Activated B cell treated with CpG ODN at 0.5 μM for 24 hours (primary cell): ENCODE measurements at regions not wholly inside any gene's neighbourhood (a gene's known extent, or its start where the extent isn't known, plus 50 kb on each side); places are given as distances from the start of the nearest gene placed in this dataset.

Experiments
- ATAC-seq: fragments of 200-7000 bp; cut with Tn5 transposase; one replicate; pipeline ENCODE4 v1.10.0; 2021; ENCODE audit warnings: low read depth, mild to moderate bottlenecking, moderate library complexity
- CTCF ChIA-PET: fragments of 350-600 bp; sonication (Branson Sonifier 250); formaldehyde crosslinking; loops from one replicate; lab custom pipeline; 2021; ENCODE audit warnings: antibody characterized with exemption; lab: Charles Lee
- POLR2A ChIA-PET: fragments of 350-600 bp; sonication (Branson Sonifier 250); formaldehyde crosslinking; loops from one replicate; lab custom pipeline; 2021; ENCODE audit warnings: antibody characterized with exemption; lab: Charles Lee
- DNase-seq: peaks from one replicate; pipeline ENCODE4 v3.0.0; 2022
- H3K27ac Mint-ChIP-seq: one replicate; pipeline ENCODE4 v1.8.0; 2020; ENCODE audit warnings: mixed read lengths
- H3K27me3 Mint-ChIP-seq: one replicate; pipeline ENCODE4 v1.8.0; 2021; ENCODE audit warnings: mixed read lengths
- H3K36me3 Mint-ChIP-seq: one replicate; pipeline ENCODE4 v1.8.0; 2021; ENCODE audit warnings: low read depth, mixed read lengths
- H3K4me1 Mint-ChIP-seq: one replicate; pipeline ENCODE4 v1.8.0; 2021; ENCODE audit warnings: mixed read lengths
- H3K4me3 Mint-ChIP-seq: one replicate; pipeline ENCODE4 v1.8.0; 2020; ENCODE audit warnings: mild to moderate bottlenecking, mixed read lengths
- H3K9me3 Mint-ChIP-seq: one replicate; pipeline ENCODE4 v1.8.0; 2020; ENCODE audit warnings: mixed read lengths
- CTCF ChIP-seq: fragments of 200-600 bp; IDR thresholded peaks from one replicate; pipeline ENCODE4 v1.8.0; 2022; ENCODE audit warnings: antibody characterized with exemption, mild to moderate bottlenecking
- intact Hi-C: fragments of 100-400 bp; cut with micrococcal nuclease; formaldehyde crosslinking; loops from one replicate; pipeline ENCODE4 v1.15.1; 2024

- CTCF ChIA-PET = interaction anchor here (1.3 to 2.3 kb wide), 3 partner anchors 106 to 1022 kb away, joined by 3 to 38 read pairs (median 4); no protein-coding TSS in a partner anchor
- intact Hi-C loops = loop anchor here (1.0 kb wide), 3 partner anchors 108 to 1021 kb away; no protein-coding TSS in a partner anchor
- no peak overlapping the region for H3K27ac Mint-ChIP-seq
Observed at GRCh38 chr2:529424-529823, 147.8 kb downstream of the TMEM18 start.

GRCh38 chr2:527581-527980, 149.6 kb downstream of the TMEM18 start:
- CTCF ChIA-PET = no interaction called here
- no peaks in the 10 kb centered on the region for H3K36me3 Mint-ChIP-seq

More at GRCh38 chr2:529424-529823, 147.8 kb downstream of the TMEM18 start:
- ATAC-seq = peak; percentile 56
- H3K9me3 Mint-ChIP-seq = peaks cover 2% of the 10 kb centered on the region
- H3K27me3 Mint-ChIP-seq = no peaks in the 10 kb centered on the region
- H3K36me3 Mint-ChIP-seq = no peaks in the 10 kb centered on the region
- no peak for DNase-seq
- H3K4me1 Mint-ChIP-seq = peaks cover 2% of the 10 kb centered on the region
- H3K4me3 Mint-ChIP-seq = no peak overlapping the region
- TF ChIP-seq CTCF = peak; percentile 56
- POLR2A ChIA-PET = no interaction called here

DNA sequence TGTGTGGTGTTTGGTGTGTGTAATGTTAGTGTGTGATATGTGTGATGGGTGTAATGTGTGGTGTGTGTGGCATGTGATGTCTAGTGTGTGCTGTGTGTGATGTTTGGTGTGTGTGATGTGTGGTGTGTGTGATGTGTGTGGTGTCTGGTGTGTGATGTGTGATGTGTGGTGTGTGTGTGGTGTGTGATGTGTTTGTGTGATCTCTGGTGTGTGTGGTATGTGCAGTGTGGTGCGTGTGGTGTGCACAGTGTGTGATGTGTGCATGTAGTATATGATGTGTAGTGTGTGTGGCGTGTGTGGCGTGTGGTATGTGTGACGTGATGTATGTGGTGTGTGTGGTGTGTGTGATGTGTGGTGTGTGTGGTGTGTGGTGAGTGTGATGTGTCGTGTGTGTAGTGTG, 150.3 kb downstream of the TMEM18 start:
- ATAC-seq = no peak
- no peak for DNase-seq
- H3K36me3 Mint-ChIP-seq = no peaks in the 10 kb centered on the region
- no peak overlapping the region for H3K27ac Mint-ChIP-seq
- POLR2A ChIA-PET = no interaction called here
- no peak for TF ChIP-seq CTCF
- H3K4me1 Mint-ChIP-seq = peaks cover 2% of the 10 kb centered on the region
- CTCF ChIA-PET = no interaction called here
- H3K27me3 Mint-ChIP-seq = no peaks in the 10 kb centered on the region
- H3K9me3 Mint-ChIP-seq = peaks cover under 1% of the 10 kb centered on the region
- H3K4me3 Mint-ChIP-seq = no peak overlapping the region
- intact Hi-C loops = no loop called here

More at GRCh38 chr2:527581-527980, 149.6 kb downstream of the TMEM18 start:
- no peak for TF ChIP-seq CTCF
- Mint-ChIP-seq H3K4me3 (no peak overlapping the region), H3K9me3 (peaks cover 2% of the 10 kb centered on the region), H3K27me3 (no peaks in the 10 kb centered on the region), H3K4me1 (peaks cover 2% of the 10 kb centered on the region), H3K27ac (no peak overlapping the region)
- no peak for DNase-seq
- intact Hi-C loops = no loop called here
- POLR2A ChIA-PET = no interaction called here
- ATAC-seq = no peak

- no peak overlapping the region for H3K4me3 Mint-ChIP-seq
- no peaks in the 10 kb centered on the region for H3K9me3 Mint-ChIP-seq
- no peak for ATAC-seq
- H3K36me3 Mint-ChIP-seq = no peaks in the 10 kb centered on the region
- ChIA-PET CTCF (no interaction called here), POLR2A (no interaction called here)
- no peak overlapping the region for H3K27ac Mint-ChIP-seq
- intact Hi-C loops = no loop called here
- DNase-seq = no peak
- no peaks in the 10 kb centered on the region for H3K27me3 Mint-ChIP-seq
- no peak for TF ChIP-seq CTCF
- peaks cover 2% of the 10 kb centered on the region for H3K4me1 Mint-ChIP-seq
Observed at GRCh38 chr2:525611-526010, 151.6 kb downstream of the TMEM18 start.

DNA sequence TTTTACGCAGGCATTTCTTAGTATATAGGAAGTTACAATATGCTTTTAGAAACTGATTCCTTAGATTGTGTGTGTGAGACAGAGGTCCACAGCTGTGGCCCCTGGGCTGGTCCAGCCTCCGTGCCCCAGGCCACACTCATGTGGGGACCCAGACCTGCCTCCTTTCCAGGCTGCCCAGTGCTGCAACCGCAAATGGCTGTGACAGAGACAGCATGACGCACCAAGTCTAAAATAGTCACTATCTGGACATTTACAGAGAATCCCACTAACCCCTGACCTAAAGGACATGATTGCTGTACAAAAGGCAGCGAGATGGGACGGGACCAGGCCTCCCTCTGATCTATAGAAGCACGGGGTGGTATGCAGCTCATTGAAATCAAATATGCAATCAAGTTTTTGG, 152.2 kb downstream of the TMEM18 start:
- TF ChIP-seq CTCF = no peak
- ChIA-PET POLR2A (no interaction called here), CTCF (no interaction called here)
- Mint-ChIP-seq H3K27me3 (no peaks in the 10 kb centered on the region), H3K27ac (no peak overlapping the region), H3K9me3 (no peaks in the 10 kb centered on the region), H3K36me3 (no peaks in the 10 kb centered on the region), H3K4me3 (no peak overlapping the region), H3K4me1 (peaks cover 2% of the 10 kb centered on the region)
- ATAC-seq (no peak), DNase-seq (no peak)
- intact Hi-C loops = no loop called here
